ENCODE measurements at regions not wholly inside any gene's neighbourhood (a gene's known extent, or its start where the extent isn't known, plus 50 kb on each side); places are given as distances from the start of the nearest gene placed in this dataset.

DNA sequence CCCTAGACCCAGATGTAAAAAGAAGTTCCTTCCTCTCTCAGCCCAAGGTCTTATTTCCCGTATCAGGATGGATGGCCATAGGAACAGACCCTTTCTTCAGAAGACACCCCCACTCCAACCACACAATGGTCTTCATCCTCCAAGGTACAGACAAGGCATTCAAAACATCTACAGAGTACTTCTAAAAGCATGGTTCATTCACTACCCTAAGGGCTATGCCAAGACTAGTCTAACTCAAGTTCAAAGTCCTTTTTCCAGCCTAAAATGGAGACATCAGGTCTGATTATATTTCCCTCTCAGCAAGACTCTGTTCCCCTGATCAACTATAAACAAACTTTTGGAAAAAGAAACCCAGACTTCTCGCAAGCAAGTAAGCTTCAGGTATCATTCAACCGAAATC is 388.9 kb downstream of the NPIPA8 start:
- no peaks in the 10 kb centered on the region for H3K36me3 ChIP-seq
- no peaks in the 10 kb centered on the region for H3K9me3 ChIP-seq
- H3K4me1 ChIP-seq (ENCODE audit: control insufficient read depth in 1 of 2, insufficient read depth in 1 of 2, low read depth in 1 of 2, low read length in 1 of 2) = no peaks in the 10 kb centered on the region
- peaks cover 14% of the 10 kb centered on the region for H3K27me3 ChIP-seq
- H3K27ac ChIP-seq = no peak overlapping the region
- TF ChIP-seq, protein P1, sequence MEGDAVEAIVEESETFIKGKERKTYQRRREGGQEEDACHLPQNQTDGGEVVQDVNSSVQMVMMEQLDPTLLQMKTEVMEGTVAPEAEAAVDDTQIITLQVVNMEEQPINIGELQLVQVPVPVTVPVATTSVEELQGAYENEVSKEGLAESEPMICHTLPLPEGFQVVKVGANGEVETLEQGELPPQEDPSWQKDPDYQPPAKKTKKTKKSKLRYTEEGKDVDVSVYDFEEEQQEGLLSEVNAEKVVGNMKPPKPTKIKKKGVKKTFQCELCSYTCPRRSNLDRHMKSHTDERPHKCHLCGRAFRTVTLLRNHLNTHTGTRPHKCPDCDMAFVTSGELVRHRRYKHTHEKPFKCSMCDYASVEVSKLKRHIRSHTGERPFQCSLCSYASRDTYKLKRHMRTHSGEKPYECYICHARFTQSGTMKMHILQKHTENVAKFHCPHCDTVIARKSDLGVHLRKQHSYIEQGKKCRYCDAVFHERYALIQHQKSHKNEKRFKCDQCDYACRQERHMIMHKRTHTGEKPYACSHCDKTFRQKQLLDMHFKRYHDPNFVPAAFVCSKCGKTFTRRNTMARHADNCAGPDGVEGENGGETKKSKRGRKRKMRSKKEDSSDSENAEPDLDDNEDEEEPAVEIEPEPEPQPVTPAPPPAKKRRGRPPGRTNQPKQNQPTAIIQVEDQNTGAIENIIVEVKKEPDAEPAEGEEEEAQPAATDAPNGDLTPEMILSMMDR (IDR thresholded peaks at IDR 0.05) = no peak
- H3K4me3 ChIP-seq (ENCODE audit: low read depth in 1 of 2, low read length in 1 of 2) = no peak overlapping the region

DNA sequence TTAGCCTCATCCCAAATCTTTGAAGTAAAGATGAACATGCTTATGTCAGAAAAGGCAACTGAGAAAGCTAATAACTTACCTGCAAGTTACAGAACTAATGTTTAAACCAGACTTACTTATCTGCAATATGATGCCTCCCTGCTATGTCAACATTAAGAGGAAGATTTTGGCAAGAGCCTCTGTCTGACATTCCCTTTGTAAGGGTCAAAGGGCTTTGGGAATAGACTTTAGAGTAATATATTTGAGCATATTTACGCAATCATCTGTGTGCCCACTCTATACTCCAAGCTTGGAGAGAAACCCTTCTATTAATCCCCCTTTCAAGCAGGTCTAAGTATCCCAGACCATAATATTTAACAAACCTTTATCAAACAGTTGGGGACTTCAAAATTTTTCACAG is 389.4 kb downstream of the NPIPA8 start:
- no peak overlapping the region for H3K4me3 ChIP-seq (ENCODE audit: low read depth in 1 of 2, low read length in 1 of 2)
- TF ChIP-seq, protein P1 (IDR thresholded peaks at IDR 0.05) = no peak
- H3K4me1 ChIP-seq (ENCODE audit: control insufficient read depth in 1 of 2, insufficient read depth in 1 of 2, low read depth in 1 of 2, low read length in 1 of 2) = no peaks in the 10 kb centered on the region
- no peak overlapping the region for H3K27ac ChIP-seq
- no peaks in the 10 kb centered on the region for H3K9me3 ChIP-seq
- peaks cover 14% of the 10 kb centered on the region for H3K27me3 ChIP-seq
- H3K36me3 ChIP-seq = no peaks in the 10 kb centered on the region

DNA sequence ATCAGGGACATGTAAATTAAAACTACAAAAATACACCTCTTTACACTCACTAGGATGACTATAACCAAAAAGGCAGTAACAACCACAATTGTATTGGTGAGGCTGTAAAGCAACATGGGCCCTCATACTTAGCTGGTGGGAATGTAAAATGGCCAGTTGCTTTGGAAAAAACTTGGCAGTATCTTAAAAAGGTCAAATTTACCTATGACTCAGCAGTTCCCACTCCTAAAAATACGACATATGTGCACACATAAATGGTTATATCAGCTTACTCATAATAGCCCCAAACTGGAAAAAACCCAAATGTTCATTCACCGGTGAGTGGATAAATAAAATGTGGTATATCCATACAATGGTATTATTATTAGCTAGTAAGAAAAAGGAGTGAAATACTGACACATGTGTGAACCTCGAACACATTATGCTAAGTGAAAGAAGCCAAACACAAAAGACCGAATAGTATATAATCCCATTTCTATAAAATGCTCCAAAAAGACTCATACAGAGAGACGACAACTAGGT is 391.4 kb downstream of the NPIPA8 start:
- Histone ChIP-seq H3K36me3 (no peaks in the 10 kb centered on the region), H3K4me3 (ENCODE audit: low read depth in 1 of 2, low read length in 1 of 2) (no peak overlapping the region), H3K4me1 (ENCODE audit: control insufficient read depth in 1 of 2, insufficient read depth in 1 of 2, low read depth in 1 of 2, low read length in 1 of 2) (no peaks in the 10 kb centered on the region), H3K9me3 (no peaks in the 10 kb centered on the region), H3K27ac (no peak overlapping the region), H3K27me3 (peaks cover 10% of the 10 kb centered on the region)
- TF ChIP-seq, protein P1 (IDR thresholded peaks at IDR 0.05) = no peak

DNA sequence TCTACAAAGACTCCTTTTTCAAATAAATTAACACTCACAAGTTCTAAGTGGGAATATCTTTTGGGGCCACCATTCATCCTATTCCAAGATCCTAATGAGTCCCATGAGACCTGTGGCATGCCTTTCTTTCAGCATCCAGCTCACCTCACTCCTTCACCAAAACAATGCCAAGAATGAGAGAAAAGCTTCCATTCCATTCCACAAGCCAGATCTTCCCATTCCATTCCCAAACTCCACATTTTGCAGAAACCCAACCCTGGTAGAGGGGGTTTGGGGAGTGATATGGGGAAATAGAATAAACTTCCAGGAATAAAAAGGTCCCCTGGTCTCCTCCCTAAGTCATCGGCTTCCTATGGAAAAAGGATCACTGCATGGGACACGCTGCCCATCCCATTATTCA is 392.2 kb downstream of the NPIPA8 start:
- Histone ChIP-seq H3K4me3 (ENCODE audit: low read depth in 1 of 2, low read length in 1 of 2) (no peak overlapping the region), H3K9me3 (no peaks in the 10 kb centered on the region), H3K27me3 (peaks cover 2% of the 10 kb centered on the region), H3K36me3 (no peaks in the 10 kb centered on the region), H3K4me1 (ENCODE audit: control insufficient read depth in 1 of 2, insufficient read depth in 1 of 2, low read depth in 1 of 2, low read length in 1 of 2) (no peaks in the 10 kb centered on the region), H3K27ac (no peak overlapping the region)
- TF ChIP-seq, protein P1 (IDR thresholded peaks at IDR 0.05) = no peak

DNA sequence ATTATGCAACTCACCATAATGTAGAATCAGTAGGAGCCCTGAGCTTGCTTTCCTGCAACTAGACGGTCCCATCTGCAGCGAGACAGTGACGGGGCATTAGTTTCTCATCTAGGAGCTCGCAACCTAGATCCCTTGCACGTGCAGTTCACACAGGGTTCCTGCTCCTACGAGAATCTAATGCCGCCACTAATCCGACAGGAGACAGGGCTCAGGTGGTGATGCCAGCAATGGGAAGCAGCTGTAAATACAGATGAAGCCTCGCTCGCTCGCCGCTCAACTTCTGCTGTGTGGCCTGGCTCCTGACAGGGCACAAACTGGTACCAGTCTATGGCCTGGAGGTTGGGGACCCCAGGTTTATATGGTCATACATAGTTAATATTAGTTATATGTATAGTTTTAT is 394.5 kb downstream of the NPIPA8 start:
- Histone ChIP-seq H3K27ac (no peak overlapping the region), H3K9me3 (no peaks in the 10 kb centered on the region), H3K4me1 (ENCODE audit: control insufficient read depth in 1 of 2, insufficient read depth in 1 of 2, low read depth in 1 of 2, low read length in 1 of 2) (no peaks in the 10 kb centered on the region), H3K27me3 (no peaks in the 10 kb centered on the region), H3K4me3 (ENCODE audit: low read depth in 1 of 2, low read length in 1 of 2) (no peak overlapping the region), H3K36me3 (no peaks in the 10 kb centered on the region)
- TF ChIP-seq, protein P1 (IDR thresholded peaks at IDR 0.05) = no peak

Measured in neutrophil (primary cell).